ENCODE measurements at regions not wholly inside any gene's neighbourhood (a gene's known extent, or its start where the extent isn't known, plus 50 kb on each side); places are given as distances from the start of the nearest gene placed in this dataset.
A peak's percentile ranks its signal among the peaks of the same experiment; 100 is the strongest.

- no peak for DNase-seq
Measured at GRCh38 chr6:23329086-23329485, 759.7 kb downstream of the HDGFL1 start.

DNA sequence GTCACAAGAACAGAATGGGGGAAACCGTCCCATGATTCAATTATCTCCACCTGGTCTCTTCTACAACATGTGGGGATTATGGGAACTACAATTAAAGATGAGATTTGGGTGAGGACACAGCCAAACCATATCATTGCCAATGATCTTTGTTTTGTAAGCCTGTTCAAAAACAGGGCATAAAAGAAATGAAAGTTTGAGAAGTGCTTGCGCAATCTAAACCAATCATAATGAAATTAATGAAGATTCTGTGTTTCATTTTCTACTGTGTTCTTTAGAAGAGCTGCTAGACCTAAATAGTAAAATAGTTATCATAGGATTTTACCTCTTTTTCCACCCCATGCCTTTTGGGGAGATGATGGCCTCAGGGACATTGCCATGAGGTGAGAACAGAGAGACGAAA is 761.3 kb downstream of the HDGFL1 start:
- DNase-seq = no peak

DNA sequence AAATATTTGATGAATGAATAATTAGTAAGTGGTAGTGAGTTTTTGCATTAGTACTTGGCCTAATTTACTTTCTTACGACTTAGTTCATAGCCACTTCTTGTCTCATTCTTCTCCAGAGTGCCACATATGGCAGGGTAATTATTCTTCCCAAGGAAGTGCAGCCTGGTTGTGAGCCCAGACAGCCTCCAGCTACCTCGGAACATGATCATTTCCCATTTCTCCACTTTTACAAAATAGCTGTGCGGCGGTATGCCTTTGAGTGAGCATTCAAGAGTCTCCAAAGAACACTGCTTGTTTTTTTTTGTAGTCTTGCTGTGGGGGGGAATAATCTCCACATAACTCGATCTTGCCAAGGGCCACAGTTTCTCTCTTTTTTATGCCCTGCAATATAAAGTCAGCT is 765.0 kb downstream of the HDGFL1 start:
- DNase-seq = no peak

- no peak for DNase-seq
Measured at GRCh38 chr6:23335894-23336293, 766.5 kb downstream of the HDGFL1 start.

- DNase-seq = no peak
Measured at GRCh38 chr6:23339268-23339667, 769.9 kb downstream of the HDGFL1 start.

GRCh38 chr6:23340271-23340670 is 770.9 kb downstream of the HDGFL1 start:
- DNase-seq = no peak

DNA sequence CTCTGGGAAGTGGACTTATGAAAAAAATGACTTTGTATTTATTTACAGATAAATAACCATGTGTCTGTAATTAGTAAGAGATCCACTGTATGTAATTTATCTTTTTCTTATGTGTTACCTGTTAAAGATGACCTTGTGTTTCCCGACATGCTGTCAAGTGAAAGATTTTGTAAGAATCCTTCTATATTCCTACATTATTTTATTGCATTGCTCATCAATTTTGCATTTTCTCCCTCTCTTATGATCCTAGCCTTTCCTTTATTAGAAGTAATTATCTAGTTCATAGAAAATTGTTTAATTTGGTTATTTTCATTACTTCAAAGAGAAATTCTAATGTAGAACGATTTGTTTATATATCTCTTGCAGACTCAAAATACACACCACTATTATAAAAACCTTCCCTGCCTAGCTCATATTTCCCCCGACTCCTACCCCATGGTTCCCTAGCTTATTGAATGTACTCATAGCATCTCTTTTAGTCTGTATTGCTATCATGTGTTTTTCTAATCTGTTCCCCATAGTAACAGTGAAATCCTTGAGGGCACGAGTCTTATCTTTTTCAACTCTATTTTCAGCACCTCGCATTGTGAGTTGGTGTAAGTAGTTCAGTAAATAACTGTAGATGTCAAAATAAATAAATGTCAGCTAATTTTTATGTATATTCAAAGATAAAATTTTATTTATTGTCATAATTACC is 774.4 kb downstream of the HDGFL1 start:
- DNase-seq = no peak

- no peak for DNase-seq
Measured at GRCh38 chr6:23348185-23348584, 777.8 kb upstream of the NRSN1 start.

- peak; percentile 51 for DNase-seq
Measured at GRCh38 chr6:23349521-23350147, 776.4 kb upstream of the NRSN1 start.

DNA sequence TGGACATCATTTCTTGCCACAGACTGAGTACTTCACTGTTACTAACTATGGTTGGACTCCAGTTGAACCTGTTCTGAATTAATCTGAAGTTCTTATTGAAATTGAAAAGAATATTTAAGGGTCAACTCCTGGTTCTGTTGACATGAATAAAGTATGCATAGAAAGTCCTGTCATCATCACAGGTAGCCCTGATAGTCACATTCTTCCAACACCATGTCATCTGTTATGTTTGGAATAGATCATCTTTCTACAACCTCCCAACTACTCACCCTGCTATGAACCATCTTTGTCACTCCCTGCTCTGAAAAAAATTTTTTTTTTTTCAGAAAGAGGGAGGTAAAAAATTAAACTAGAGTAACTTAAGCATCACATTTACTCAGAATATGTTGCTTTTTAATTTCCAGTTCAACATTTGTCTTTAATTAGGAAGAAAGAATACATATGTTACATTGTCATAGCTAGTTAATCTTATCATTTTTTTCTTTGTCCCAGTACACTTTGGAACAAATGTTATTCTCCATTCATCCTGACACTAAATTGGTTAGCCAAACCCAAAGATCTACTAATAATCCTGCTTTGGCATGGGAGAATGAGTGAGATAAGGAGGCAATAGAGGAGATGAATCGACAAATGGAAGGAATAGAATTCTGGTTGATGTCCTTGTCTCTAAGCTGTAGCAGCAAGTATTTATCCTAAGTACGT is 775.1 kb upstream of the NRSN1 start:
- DNase-seq = no peak

- DNase-seq = no peak
Measured at GRCh38 chr6:23354004-23354403, 772.0 kb upstream of the NRSN1 start.

DNA sequence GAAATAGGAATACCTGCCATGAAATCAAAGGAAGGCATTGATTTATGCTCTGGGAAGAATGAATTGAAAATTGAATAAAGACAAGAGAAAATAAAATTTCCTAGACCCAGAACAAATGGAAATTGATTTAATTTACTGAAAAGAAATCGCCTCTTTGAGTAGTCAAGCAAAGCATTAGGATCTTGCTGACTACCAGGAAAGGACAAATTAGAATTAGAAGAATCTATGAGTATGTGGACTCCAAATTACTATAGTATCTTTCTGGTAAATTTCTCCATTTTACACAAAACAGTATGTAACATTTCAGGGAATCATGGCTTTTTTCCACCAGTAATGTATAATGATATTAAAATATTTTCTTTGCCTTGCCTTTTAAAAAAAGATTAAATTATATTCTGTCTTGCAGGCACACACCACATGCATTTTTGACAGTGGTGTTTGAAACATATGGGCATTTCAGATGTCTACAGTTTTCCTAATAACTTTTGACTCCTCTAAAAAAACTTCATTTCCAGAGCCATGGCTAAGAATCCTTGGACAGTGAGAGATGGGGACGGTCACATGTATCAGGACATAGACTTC is 768.7 kb upstream of the NRSN1 start:
- no peak for DNase-seq

DNA sequence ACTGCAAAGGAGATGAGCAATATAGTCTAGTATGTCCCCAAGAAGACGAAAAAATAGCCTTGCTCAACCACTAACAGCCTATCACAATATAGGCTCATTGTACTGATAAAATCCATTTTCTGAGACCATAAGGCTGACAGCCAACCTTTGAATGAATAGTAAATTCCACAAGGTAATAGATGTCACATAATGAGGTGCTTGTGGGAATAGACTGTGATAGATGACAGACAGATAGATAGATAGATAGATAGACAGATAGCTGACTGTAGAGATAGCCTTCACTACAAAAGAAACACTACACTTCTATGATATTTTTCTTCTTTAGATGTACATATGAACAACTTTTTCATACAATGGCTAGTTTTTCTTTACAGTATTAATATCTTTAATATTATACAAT is 760.3 kb upstream of the NRSN1 start:
- DNase-seq = no peak

GRCh38 chr6:23367311-23367710 is 758.7 kb upstream of the NRSN1 start:
- no peak for DNase-seq

DNA sequence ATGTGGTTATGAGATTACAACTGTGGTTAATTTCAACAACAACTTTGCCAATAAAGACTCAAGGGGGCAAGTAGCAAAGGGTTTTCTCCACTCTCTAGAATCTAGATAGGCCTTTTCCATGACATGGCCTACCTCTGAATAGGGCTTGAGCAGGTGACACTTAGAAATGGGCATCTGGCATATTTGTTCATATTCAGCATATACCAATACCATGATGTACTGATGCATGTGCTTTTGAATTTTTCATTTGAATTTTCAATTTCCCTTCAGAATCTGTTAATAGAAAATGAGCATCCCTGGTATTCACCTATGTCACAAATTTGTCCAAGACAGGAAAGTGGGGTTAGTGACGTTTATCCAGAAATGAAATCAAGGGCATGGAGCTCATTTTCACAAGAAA is 757.5 kb upstream of the NRSN1 start:
- no peak for DNase-seq

GRCh38 chr6:23370051-23370450 is 756.0 kb upstream of the NRSN1 start:
- DNase-seq = no peak

DNA sequence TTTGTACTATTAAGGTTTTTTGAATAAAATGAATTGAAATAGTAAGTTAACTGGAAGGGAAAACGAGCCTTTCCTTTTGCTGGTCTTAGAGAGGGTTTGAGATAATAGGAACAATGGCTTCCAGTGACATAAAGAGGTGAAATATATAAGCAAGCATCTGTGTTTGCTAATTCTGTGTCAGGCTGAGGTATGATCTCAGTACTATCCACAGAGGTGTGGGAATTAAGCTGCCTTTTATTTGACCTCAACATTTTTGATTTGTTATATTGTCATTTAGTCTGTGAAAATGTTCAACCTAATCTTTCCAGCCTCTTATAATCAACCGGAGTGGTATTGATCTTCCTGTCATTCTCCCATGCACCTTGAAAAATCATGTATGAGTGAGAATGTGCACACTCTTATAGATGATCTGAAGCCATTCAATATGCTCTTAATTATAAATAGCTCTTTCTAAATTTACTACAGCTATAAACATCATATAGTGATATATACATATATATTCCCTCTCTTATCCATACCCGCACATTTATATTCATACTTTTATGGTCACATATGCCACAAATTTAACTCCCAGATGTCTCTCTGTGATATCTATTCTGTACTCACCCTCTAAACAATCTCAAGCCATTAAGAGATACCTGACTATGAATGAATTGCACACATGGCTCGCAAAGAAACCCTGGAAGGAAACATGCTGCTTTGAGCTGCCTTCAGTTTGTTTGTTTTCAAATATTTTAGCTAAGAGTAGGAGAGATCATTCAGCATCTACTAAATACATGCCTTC is 754.7 kb upstream of the NRSN1 start:
- DNase-seq = no peak

- DNase-seq = no peak
Measured at GRCh38 chr6:23377830-23378229, 748.2 kb upstream of the NRSN1 start.

DNA sequence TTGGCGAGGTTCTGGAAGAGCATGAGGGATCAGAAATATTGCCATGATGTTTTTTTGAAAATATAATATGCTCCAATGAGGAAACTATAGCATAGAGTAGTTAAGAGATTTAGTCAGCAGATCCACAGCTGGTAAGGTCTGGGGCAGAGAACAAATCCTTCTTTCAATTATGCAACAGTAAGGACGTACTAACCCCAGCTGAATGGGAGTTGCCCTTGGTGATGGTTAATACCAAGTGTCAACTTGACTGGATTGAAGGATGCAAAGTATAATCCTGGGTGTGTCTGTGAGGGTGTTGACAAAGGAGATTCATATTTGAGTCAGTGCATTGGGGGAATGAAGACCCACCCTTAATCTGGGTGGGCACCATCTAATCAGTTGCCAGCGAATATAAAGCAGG is 745.5 kb upstream of the NRSN1 start:
- DNase-seq = no peak

DNA sequence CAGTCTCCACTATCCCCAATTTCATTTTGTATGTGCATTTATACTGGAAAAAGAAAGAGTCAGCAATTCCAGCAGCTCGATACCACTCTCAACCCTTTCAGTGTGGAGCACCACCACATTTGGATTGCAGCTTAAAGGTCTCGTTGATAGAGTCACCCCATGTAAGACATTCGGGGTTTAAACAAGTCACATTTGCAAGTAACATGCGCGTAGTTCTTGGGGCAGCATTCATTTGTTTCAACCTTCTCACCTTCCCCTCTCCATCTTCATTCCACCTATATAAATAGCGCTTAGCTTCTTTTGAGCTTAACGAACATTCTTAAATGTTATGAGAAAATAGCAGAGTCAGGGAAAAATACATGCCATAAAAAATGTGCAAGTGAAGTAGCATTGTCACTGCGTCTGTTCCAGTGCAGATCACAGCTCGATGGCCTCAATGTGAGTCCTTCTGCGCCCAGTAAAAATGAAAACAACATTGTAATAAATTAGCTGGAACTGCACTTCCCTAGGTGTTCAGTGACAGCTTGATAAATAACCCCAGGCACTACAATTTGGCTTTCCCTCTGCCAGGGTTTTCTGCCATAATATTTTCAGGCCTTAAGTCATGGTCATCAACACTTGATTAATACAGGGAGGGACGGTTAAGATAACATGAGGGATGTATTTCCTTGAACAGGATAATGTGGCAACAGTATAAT is 737.8 kb upstream of the NRSN1 start:
- no peak for DNase-seq

- DNase-seq = no peak
Measured at GRCh38 chr6:23389386-23389785, 736.6 kb upstream of the NRSN1 start.

DNA sequence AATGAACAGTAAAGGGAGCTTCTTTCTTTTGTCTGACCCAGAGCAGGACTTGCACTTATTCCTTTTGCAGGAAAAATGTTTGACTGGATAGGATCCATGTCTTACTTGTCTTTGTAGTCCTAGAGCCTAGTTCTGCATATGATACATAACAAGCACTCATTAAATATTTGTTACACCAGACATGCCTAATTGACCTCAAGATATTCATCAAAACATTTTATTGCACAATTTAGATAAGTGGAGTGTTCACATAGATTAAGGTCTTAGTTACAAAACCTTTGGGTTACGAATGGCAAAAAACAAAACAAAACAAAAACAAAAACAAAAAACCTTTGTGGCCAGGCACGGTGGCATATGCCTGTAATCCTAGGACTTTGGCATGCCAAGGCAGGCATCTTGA is 735.8 kb upstream of the NRSN1 start:
- no peak for DNase-seq

DNA sequence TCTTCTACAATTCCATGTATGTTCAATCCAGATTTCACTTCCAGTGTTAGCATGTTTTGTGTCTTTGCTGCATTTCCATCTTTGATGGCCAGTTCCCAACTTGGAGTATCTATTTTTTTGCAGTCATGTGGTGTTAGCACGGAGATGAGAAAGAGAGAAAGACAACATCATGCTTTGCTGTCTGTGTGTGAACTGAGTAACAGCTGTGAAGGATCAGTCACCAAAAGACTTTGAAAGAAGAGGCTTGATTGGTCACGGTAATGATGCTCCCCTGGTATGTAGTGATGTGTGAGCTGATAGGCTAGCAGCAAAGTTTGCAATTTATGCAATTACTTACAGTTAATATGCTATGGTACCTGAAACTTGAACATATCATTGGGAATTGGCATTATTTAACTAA is 731.3 kb upstream of the NRSN1 start:
- no peak for DNase-seq
